ENCODE measurements at regions not wholly inside any gene's neighbourhood (a gene's known extent, or its start where the extent isn't known, plus 50 kb on each side); places are given as distances from the start of the nearest gene placed in this dataset.

- TF ChIP-seq CTCF (conservative IDR thresholded peaks at IDR 0.05; ENCODE audit: low read length) (no peak), EZH2phosphoT487 (IDR thresholded peaks at IDR 0.05; ENCODE audit: borderline replicate concordance, low read depth, low read length) (no peak)
Measured at GRCh38 chr22:23517804-23518375, 62.2 kb downstream of the IGLL1 start.

Data from OCI-LY7 (cell line).